K562 (cell line): ENCODE measurements at regions not wholly inside any gene's neighbourhood (a gene's known extent, or its start where the extent isn't known, plus 50 kb on each side); places are given as distances from the start of the nearest gene placed in this dataset.

ENCODE experiments used
- ATAC-seq: fragments of 200-7000 bp; cut with Tn5 transposase; 3 replicates; pipeline ENCODE4 v1.9.1; 2020; ENCODE audit warnings: moderate library complexity
- BruUV-seq: library from RNA; stranded (reverse); fragments of 400-500 nt; replicated peaks from 2 replicates; lab custom pipeline; 2021; lab: Mats Ljungman, UMichigan
- CTCF ChIA-PET: fragments of 300-600 bp; formaldehyde crosslinking; extraction: SDS; loops from one replicate; lab custom pipeline; 2021; ENCODE audit warnings: low intra/inter-chr PET ratio; lab: Yijun Ruan, JAX
- POLR2A ChIA-PET: fragments of 300-600, 350-650 bp; sonication (Branson Sonifier 250); formaldehyde crosslinking; extraction: SDS; loops from one replicate; lab custom pipeline; 2021; ENCODE audit warnings: antibody characterized with exemption, inconsistent platforms; lab: Yijun Ruan, JAX
- DNase-seq, 4 experiments: peaks; one replicate each; pipeline versions ENCODE4 v3.0.0 to v3.0.0-alpha.2; 2011 to 2018; ENCODE audit warnings: low spot score in 3 of 4, mixed read lengths in 3 of 4; ENCODE audit errors: extremely low read depth in 1 of 4
- FAIRE-seq: peaks from 2 replicates; lab custom pipeline; 2011; peaks lifted over from hg19 to GRCh38; lab: Jason Lieb, UNC
- H2AFZ ChIP-seq: 2 replicates; pipeline ENCODE4 v1.6.0; 2011; ENCODE audit warnings: low read depth, low read length, control low read depth, inconsistent platforms
- H3K27ac ChIP-seq: fragments of 200-600 bp; 3 replicates; pipeline ENCODE4 v1.8.0; 2011; ENCODE audit warnings: low read depth, mild to moderate bottlenecking, control low read depth, inconsistent platforms, low read length, moderate library complexity, mixed read lengths; ENCODE audit errors: extremely low read depth
- H3K27me3 ChIP-seq, 2 experiments: fragments of 300-600 bp in 1 of 2; 2 replicates in 1 of 2; 3 replicates in 1 of 2; pipeline versions ENCODE4 v1.6.0 to v1.8.0; 2011; ENCODE audit warnings: inconsistent platforms in 2 of 2, low read length in 2 of 2, mild to moderate bottlenecking in 1 of 2, mixed read lengths in 1 of 2, moderate library complexity in 1 of 2; ENCODE audit not compliant: control insufficient read depth in 2 of 2, insufficient read depth in 2 of 2
- H3K36me3 ChIP-seq: fragments of 300-600 bp; 3 replicates; pipeline ENCODE4 v1.8.0; 2011; ENCODE audit warnings: mild to moderate bottlenecking, low read length, inconsistent platforms; ENCODE audit not compliant: control insufficient read depth, insufficient read depth
- H3K4me1 ChIP-seq, 2 experiments: fragments of 200-600 bp in 1 of 2; replicated peaks in 1 of 2; 2 replicates in 1 of 2; 3 replicates in 1 of 2; pipeline versions ENCODE4 v1.5.1 to v1.8.0; 2011; ENCODE audit warnings: inconsistent platforms in 2 of 2, low read length in 2 of 2, mild to moderate bottlenecking in 1 of 2, mixed read lengths in 1 of 2, moderate library complexity in 1 of 2; ENCODE audit not compliant: control insufficient read depth in 2 of 2, insufficient read depth in 2 of 2
- H3K4me2 ChIP-seq: 2 replicates; pipeline ENCODE4 v1.6.1; 2011; ENCODE audit warnings: low read length, control low read depth, inconsistent platforms, mixed read lengths; ENCODE audit not compliant: insufficient read depth
- H3K4me3 ChIP-seq: fragments of 200-600 bp; sonication (generic), shearing (Covaris generic); 2 replicates; pipeline ENCODE4 v1.5.1; 2016; ENCODE audit warnings: control low read depth, inconsistent platforms
- H3K79me2 ChIP-seq: fragments of 200-600 bp; 3 replicates; pipeline ENCODE4 v1.8.0; 2011; ENCODE audit warnings: low read length, inconsistent platforms; ENCODE audit not compliant: control insufficient read depth, insufficient read depth
- H3K9ac ChIP-seq, 2 experiments: 2 replicates each; pipeline versions ENCODE4 v1.6.0 to v1.6.1; 2011; ENCODE audit warnings: low read depth in 2 of 2, low read length in 2 of 2, control low read depth in 1 of 2, inconsistent platforms in 1 of 2, mild to moderate bottlenecking in 1 of 2, mixed read lengths in 1 of 2; ENCODE audit not compliant: insufficient read depth in 1 of 2
- H3K9me1 ChIP-seq: one replicate; pipeline ENCODE4 v1.6.0; 2011; ENCODE audit warnings: inconsistent platforms, mild to moderate bottlenecking, low read length, moderate library complexity; ENCODE audit not compliant: control insufficient read depth, insufficient read depth
- H3K9me3 ChIP-seq: replicated peaks from 2 replicates; pipeline ENCODE4 v1.5.1; 2011; ENCODE audit warnings: low read depth, low read length, inconsistent platforms; ENCODE audit not compliant: control insufficient read depth, insufficient read depth
- H4K20me1 ChIP-seq: replicated peaks from 2 replicates; pipeline ENCODE4 v1.6.1; 2011; ENCODE audit warnings: low read length, inconsistent platforms, mixed read lengths; ENCODE audit not compliant: control insufficient read depth, insufficient read depth
- CTBP1 ChIP-seq: fragments of 450-650 bp; IDR thresholded peaks from 2 replicates; pipeline ENCODE4 v1.6.1; 2016; ENCODE audit warnings: borderline replicate concordance
- WGBS: fragments of 100-300 bp; shearing (Covaris generic); methylation state at CpG from one replicate; pipeline ENCODE4 v1.1.6; 2016; ENCODE audit warnings: low coverage, mixed read lengths; ENCODE audit not compliant: insufficient coverage; ENCODE audit errors: missing lambda C conversion rate; 5-methylcytosine and 5-hydroxymethylcytosine counted together
- in situ Hi-C: fragments of 300-500 bp; cut with MboI; formaldehyde crosslinking; loops from 4 replicates; pipeline ENCODE4 v1.15.0; 2018; ENCODE audit warnings: inconsistent platforms, mixed read lengths
- intact Hi-C: fragments of 100-400 bp; cut with micrococcal nuclease; formaldehyde crosslinking; loops from 2 replicates; pipeline ENCODE4 v1.14.2; 2022
- TF ChIP-seq, protein P1 (sequence below), 2 experiments: fragments of 450-650 bp in 1 of 2; sonication (generic) in 1 of 2; formaldehyde crosslinking in 1 of 2; IDR thresholded peaks in 1 of 2; conservative IDR thresholded peaks in 1 of 2; 2 replicates each; pipeline versions ENCODE4 v1.6.1 to v1.8.1; 2016 to 2023; ENCODE audit warnings: mild to moderate bottlenecking in 2 of 2, moderate library complexity in 2 of 2, inconsistent platforms in 1 of 2, missing genetic modification reagents in 1 of 2

DNA sequence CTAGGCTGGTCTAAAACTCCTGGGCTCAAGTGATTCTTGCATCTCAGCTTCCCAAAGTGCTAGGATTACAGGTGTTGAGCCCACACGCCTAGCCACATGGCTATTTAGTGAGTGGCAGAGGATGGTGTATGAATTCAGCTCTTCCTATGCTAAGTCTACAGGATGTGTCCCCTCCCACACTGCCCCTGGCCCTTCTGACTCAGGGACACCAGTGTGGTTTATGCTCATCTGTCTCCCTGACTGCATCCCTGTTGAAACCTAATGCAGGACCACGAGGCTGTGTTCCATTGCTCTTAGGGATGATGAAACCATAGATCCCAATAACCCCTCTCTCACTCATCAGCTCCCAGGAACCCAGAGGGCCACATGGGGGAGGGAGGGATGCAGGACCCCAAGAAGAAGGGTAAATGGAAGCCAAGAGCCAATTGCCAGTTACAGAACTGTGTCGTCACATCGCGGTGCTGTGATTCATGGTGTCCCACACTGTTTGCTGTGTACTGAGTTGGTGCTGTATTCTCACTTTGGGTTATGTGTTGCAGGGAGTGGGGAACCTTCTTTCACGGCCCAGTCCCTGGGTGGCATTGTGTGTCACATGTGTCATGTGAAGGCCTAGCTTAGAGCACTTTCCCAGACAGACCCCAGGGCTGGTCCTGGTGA, 102.9 kb upstream of the HAAO start:
- Histone ChIP-seq H2AFZ (peak overlapping the region; percentile 25; the same call in 1 of the 2 replicates), H3K9me3 (peaks cover 5% of the 10 kb centered on the region), H3K9ac (no peak overlapping the region), H3K4me2 (no peak overlapping the region), H3K9me1 (no peaks in the 10 kb centered on the region), H3K4me3 (no peak overlapping the region), H3K27me3 (no peaks in the 10 kb centered on the region), H3K36me3 (no peaks in the 10 kb centered on the region), H3K79me2 (no peaks in the 10 kb centered on the region), H3K4me1 (peaks cover 0 to 14% of the 10 kb centered on the region in 2 experiments; a peak in 4 of 5 replicates), H4K20me1 (no peaks in the 10 kb centered on the region), H3K27ac (no peak overlapping the region)
- ATAC-seq (peak; percentile 22; the same call in 1 of the 3 replicates), FAIRE-seq (no peak), DNase-seq (no peak)
- intact Hi-C loops = no loop called here
- WGBS = 74% methylated on average over 6 of the region's 6 CpGs
- CTCF ChIA-PET = no interaction called here
- in situ Hi-C loops = no loop called here
- no peak for TF ChIP-seq CTBP1
- TF ChIP-seq, protein P1, sequence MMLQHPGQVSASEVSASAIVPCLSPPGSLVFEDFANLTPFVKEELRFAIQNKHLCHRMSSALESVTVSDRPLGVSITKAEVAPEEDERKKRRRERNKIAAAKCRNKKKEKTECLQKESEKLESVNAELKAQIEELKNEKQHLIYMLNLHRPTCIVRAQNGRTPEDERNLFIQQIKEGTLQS (IDR thresholded peaks at IDR 0.05) = peak; percentile 25; the same call in 1 of the 2 replicates
- TF ChIP-seq, protein P1 (CRISPR knock-in tag; conservative IDR thresholded peaks at IDR 0.05) = no peak
- BruUV-seq = no TSS peak
- POLR2A ChIA-PET = no interaction called here
